ENCODE measurements at regions not wholly inside any gene's neighbourhood (a gene's known extent, or its start where the extent isn't known, plus 50 kb on each side); places are given as distances from the start of the nearest gene placed in this dataset.
A peak's percentile ranks its signal among the peaks of the same experiment; 100 is the strongest.

DNA sequence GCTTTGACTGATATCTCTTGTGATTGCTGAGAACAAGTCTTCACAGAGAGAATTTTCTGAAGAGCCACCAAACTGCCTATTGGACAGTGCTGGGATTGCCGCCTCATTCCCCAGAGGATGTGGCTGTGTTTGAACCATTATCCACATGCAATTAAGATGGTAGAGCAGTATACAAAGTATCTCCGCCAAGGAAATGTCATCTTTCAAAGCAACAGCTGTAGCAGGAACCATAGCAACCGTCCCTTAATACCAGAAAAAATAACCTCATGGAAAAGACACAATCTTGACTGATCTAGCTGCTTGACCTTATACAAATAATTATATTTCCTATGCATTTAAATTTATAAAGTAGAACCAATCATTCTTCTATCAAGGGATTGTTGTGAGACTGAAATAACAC, 772.6 kb upstream of the FAM98A start:
- ATAC-seq (no peak), DNase-seq (ENCODE audit: low spot score) (no peak)
- Mint-ChIP-seq H3K27me3 (ENCODE audit: low read depth) (no peaks in the 10 kb centered on the region), H3K4me3 (no peak overlapping the region), H3K27ac (no peak overlapping the region), H3K36me3 (no peaks in the 10 kb centered on the region), H3K4me1 (peaks cover 27% of the 10 kb centered on the region), H3K9me3 (0 out of 2 replicates have a peak, but pooled peaks cover 4% of the 10 kb centered on the region)
- ChIA-PET POLR2A (no interaction called here), CTCF (no interaction called here)
- TF ChIP-seq, protein P1, sequence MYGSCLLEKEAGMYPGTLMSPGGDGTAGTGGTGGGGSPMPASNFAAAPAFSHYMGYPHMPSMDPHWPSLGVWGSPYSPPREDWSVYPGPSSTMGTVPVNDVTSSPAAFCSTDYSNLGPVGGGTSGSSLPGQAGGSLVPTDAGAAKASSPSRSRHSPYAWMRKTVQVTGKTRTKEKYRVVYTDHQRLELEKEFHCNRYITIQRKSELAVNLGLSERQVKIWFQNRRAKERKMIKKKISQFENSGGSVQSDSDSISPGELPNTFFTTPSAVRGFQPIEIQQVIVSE (CRISPR knock-in tag; IDR thresholded peaks at IDR 0.05; ENCODE audit: borderline replicate concordance), result no peak
- TF ChIP-seq, protein P2, sequence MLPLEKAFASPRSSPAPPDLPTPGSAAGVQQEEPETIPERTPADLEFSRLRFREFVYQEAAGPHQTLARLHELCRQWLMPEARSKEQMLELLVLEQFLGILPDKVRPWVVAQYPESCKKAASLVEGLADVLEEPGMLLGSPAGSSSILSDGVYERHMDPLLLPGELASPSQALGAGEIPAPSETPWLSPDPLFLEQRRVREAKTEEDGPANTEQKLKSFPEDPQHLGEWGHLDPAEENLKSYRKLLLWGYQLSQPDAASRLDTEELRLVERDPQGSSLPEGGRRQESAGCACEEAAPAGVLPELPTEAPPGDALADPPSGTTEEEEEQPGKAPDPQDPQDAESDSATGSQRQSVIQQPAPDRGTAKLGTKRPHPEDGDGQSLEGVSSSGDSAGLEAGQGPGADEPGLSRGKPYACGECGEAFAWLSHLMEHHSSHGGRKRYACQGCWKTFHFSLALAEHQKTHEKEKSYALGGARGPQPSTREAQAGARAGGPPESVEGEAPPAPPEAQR (CRISPR knock-in tag; IDR thresholded peaks at IDR 0.05), result no peak
- TF ChIP-seq TCF7 (CRISPR knock-in tag; IDR thresholded peaks at IDR 0.05; ENCODE audit: low read depth), result no peak
- TF ChIP-seq GTF2I (CRISPR knock-in tag; conservative IDR thresholded peaks at IDR 0.05), result no peak
- TF ChIP-seq, protein P3, sequence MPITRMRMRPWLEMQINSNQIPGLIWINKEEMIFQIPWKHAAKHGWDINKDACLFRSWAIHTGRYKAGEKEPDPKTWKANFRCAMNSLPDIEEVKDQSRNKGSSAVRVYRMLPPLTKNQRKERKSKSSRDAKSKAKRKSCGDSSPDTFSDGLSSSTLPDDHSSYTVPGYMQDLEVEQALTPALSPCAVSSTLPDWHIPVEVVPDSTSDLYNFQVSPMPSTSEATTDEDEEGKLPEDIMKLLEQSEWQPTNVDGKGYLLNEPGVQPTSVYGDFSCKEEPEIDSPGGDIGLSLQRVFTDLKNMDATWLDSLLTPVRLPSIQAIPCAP (CRISPR knock-in tag; IDR thresholded peaks at IDR 0.05), result no peak
- TF ChIP-seq, protein P4, sequence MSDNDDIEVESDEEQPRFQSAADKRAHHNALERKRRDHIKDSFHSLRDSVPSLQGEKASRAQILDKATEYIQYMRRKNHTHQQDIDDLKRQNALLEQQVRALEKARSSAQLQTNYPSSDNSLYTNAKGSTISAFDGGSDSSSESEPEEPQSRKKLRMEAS (CRISPR knock-in tag; IDR thresholded peaks at IDR 0.05), result no peak
- no peak for TF ChIP-seq ZNF317 (CRISPR knock-in tag; IDR thresholded peaks at IDR 0.05; ENCODE audit: borderline replicate concordance, low read depth)
- no peak for TF ChIP-seq CREM (CRISPR knock-in tag; IDR thresholded peaks at IDR 0.05)
- no peak for TF ChIP-seq SP1 (CRISPR knock-in tag; conservative IDR thresholded peaks at IDR 0.05)
- TF ChIP-seq, protein P5, sequence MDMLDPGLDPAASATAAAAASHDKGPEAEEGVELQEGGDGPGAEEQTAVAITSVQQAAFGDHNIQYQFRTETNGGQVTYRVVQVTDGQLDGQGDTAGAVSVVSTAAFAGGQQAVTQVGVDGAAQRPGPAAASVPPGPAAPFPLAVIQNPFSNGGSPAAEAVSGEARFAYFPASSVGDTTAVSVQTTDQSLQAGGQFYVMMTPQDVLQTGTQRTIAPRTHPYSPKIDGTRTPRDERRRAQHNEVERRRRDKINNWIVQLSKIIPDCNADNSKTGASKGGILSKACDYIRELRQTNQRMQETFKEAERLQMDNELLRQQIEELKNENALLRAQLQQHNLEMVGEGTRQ (CRISPR knock-in tag; IDR thresholded peaks at IDR 0.05), result no peak
- TF ChIP-seq, protein P6, sequence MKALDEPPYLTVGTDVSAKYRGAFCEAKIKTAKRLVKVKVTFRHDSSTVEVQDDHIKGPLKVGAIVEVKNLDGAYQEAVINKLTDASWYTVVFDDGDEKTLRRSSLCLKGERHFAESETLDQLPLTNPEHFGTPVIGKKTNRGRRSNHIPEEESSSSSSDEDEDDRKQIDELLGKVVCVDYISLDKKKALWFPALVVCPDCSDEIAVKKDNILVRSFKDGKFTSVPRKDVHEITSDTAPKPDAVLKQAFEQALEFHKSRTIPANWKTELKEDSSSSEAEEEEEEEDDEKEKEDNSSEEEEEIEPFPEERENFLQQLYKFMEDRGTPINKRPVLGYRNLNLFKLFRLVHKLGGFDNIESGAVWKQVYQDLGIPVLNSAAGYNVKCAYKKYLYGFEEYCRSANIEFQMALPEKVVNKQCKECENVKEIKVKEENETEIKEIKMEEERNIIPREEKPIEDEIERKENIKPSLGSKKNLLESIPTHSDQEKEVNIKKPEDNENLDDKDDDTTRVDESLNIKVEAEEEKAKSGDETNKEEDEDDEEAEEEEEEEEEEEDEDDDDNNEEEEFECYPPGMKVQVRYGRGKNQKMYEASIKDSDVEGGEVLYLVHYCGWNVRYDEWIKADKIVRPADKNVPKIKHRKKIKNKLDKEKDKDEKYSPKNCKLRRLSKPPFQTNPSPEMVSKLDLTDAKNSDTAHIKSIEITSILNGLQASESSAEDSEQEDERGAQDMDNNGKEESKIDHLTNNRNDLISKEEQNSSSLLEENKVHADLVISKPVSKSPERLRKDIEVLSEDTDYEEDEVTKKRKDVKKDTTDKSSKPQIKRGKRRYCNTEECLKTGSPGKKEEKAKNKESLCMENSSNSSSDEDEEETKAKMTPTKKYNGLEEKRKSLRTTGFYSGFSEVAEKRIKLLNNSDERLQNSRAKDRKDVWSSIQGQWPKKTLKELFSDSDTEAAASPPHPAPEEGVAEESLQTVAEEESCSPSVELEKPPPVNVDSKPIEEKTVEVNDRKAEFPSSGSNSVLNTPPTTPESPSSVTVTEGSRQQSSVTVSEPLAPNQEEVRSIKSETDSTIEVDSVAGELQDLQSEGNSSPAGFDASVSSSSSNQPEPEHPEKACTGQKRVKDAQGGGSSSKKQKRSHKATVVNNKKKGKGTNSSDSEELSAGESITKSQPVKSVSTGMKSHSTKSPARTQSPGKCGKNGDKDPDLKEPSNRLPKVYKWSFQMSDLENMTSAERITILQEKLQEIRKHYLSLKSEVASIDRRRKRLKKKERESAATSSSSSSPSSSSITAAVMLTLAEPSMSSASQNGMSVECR (CRISPR knock-in tag; IDR thresholded peaks at IDR 0.05; ENCODE audit: borderline replicate concordance), result no peak
- TF ChIP-seq NFE2L1 (CRISPR knock-in tag; IDR thresholded peaks at IDR 0.05), result no peak
- no peak for TF ChIP-seq OVOL2 (CRISPR knock-in tag; IDR thresholded peaks at IDR 0.05; ENCODE audit: borderline replicate concordance)
- no peak for TF ChIP-seq ZNF263 (CRISPR knock-in tag; IDR thresholded peaks at IDR 0.05; ENCODE audit: low read depth)

DNA sequence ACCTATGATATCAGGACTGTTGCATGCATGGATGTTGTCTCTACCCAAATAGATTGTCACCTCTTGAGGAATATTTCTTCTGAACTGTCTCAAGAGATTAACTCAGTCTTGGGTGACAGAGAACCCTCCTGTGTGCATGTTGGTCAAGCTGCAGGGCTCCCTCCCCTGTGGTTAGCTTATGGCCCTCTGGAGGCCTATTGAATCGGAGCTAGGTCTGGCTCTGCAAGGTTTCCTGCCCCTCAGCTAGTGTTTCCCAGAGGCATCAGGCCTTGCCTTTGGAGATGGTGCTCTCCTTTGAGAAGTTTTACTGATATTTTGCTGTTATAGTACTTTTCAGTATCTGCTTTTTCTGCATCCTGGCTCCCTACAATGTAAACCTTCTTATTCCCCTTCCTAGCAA, 769.2 kb upstream of the FAM98A start:
- peak; percentile 12 for DNase-seq (ENCODE audit: low spot score)
- Mint-ChIP-seq H3K4me3 (no peak overlapping the region), H3K36me3 (no peaks in the 10 kb centered on the region), H3K4me1 (peaks cover 53% of the 10 kb centered on the region), H3K27ac (no peak overlapping the region), H3K9me3 (no peaks in the 10 kb centered on the region), H3K27me3 (ENCODE audit: low read depth) (no peaks in the 10 kb centered on the region)
- ChIA-PET CTCF (interaction anchor here (0.7 kb wide), 1 partner anchor 202 kb away, joined by 3 read pairs; no protein-coding TSS in a partner anchor), POLR2A (no interaction called here)
- ATAC-seq, result peak; percentile 14
- TF ChIP-seq, protein P7, sequence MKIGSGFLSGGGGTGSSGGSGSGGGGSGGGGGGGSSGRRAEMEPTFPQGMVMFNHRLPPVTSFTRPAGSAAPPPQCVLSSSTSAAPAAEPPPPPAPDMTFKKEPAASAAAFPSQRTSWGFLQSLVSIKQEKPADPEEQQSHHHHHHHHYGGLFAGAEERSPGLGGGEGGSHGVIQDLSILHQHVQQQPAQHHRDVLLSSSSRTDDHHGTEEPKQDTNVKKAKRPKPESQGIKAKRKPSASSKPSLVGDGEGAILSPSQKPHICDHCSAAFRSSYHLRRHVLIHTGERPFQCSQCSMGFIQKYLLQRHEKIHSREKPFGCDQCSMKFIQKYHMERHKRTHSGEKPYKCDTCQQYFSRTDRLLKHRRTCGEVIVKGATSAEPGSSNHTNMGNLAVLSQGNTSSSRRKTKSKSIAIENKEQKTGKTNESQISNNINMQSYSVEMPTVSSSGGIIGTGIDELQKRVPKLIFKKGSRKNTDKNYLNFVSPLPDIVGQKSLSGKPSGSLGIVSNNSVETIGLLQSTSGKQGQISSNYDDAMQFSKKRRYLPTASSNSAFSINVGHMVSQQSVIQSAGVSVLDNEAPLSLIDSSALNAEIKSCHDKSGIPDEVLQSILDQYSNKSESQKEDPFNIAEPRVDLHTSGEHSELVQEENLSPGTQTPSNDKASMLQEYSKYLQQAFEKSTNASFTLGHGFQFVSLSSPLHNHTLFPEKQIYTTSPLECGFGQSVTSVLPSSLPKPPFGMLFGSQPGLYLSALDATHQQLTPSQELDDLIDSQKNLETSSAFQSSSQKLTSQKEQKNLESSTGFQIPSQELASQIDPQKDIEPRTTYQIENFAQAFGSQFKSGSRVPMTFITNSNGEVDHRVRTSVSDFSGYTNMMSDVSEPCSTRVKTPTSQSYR (CRISPR knock-in tag; IDR thresholded peaks at IDR 0.05), result no peak
- TF ChIP-seq, protein P6 (CRISPR knock-in tag; IDR thresholded peaks at IDR 0.05; ENCODE audit: borderline replicate concordance), result no peak

All from WTC11 (cell line).